Thoracic aorta (tissue), 2 donors: ENCODE measurements at regions not wholly inside any gene's neighbourhood (a gene's known extent, or its start where the extent isn't known, plus 50 kb on each side); places are given as distances from the start of the nearest gene placed in this dataset.

Experiments used
- ATAC-seq: fragments of 150-250 bp; one replicate; pipeline ENCODE4 v1.8.0; 2017; ENCODE audit warnings: low read depth; ENCODE audit not compliant: insufficient number of reproducible peaks, low FRiP score
- DNase-seq: peaks from one replicate; pipeline ENCODE4 v3.0.0-alpha.2; 2020; ENCODE audit warnings: low spot score
- H3K27ac ChIP-seq, 2 donors: fragments of 200-600 bp; sonication (generic); 1 replicate in 1 of 2; 2 replicates in 1 of 2; pipeline ENCODE4 v1.5.1; 2016; ENCODE audit warnings: mild to moderate bottlenecking in 2 of 2, moderate library complexity in 2 of 2
- H3K27me3 ChIP-seq: fragments of 200-600 bp; sonication (generic); replicated peaks from 2 replicates; pipeline ENCODE4 v1.6.0; 2016; ENCODE audit warnings: mild to moderate bottlenecking; ENCODE audit not compliant: insufficient read depth
- H3K36me3 ChIP-seq: fragments of 200-600 bp; sonication (generic); one replicate; pipeline ENCODE4 v1.5.1; 2016
- H3K4me1 ChIP-seq, 2 donors: fragments of 200-600 bp; sonication (generic); 1 replicate in 1 of 2; 2 replicates in 1 of 2; pipeline versions ENCODE4 v1.5.1 to v1.6.0; 2016; ENCODE audit warnings: low read depth in 2 of 2, mild to moderate bottlenecking in 1 of 2; ENCODE audit not compliant: control insufficient read depth in 1 of 2
- H3K4me3 ChIP-seq: fragments of 200-600 bp; sonication (generic); 2 replicates; pipeline ENCODE4 v1.5.1; 2016; ENCODE audit warnings: mild to moderate bottlenecking
- H3K9me3 ChIP-seq: fragments of 200-600 bp; sonication (generic); 2 replicates; pipeline ENCODE4 v1.5.1; 2016
- TF ChIP-seq, protein P1 (sequence below): fragments of 200-600 bp; sonication (generic); IDR thresholded peaks from one replicate; pipeline ENCODE4 v1.5.1; 2019; ENCODE audit warnings: antibody characterized with exemption

DNA sequence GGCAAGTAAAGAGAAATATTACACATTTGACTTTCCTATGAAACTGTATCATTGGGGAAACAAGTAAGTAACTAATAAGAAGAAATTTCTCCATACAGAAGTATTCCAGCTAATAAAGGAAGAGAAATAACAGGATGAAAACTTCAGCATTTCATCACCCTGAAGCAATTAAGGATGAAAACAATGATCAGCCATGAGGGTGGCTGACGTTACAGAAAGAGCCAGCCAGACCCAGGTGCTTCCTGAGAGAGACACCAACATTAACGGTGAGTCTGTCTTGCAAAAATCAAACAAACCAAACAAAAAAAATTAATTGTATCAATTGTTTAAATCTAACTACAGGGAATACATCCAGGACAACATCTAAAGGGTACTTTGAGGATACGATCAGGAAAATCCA, 190.0 kb downstream of the ARRDC4 start:
- ATAC-seq (no peak), DNase-seq (no peak)
- Histone ChIP-seq H3K9me3 (no peaks in the 10 kb centered on the region), H3K27me3 (no peaks in the 10 kb centered on the region), H3K36me3 (no peaks in the 10 kb centered on the region), H3K27ac (no peak overlapping the region), H3K4me3 (no peak overlapping the region), H3K4me1 (no peaks in the 10 kb centered on the region)
- TF ChIP-seq, protein P1, sequence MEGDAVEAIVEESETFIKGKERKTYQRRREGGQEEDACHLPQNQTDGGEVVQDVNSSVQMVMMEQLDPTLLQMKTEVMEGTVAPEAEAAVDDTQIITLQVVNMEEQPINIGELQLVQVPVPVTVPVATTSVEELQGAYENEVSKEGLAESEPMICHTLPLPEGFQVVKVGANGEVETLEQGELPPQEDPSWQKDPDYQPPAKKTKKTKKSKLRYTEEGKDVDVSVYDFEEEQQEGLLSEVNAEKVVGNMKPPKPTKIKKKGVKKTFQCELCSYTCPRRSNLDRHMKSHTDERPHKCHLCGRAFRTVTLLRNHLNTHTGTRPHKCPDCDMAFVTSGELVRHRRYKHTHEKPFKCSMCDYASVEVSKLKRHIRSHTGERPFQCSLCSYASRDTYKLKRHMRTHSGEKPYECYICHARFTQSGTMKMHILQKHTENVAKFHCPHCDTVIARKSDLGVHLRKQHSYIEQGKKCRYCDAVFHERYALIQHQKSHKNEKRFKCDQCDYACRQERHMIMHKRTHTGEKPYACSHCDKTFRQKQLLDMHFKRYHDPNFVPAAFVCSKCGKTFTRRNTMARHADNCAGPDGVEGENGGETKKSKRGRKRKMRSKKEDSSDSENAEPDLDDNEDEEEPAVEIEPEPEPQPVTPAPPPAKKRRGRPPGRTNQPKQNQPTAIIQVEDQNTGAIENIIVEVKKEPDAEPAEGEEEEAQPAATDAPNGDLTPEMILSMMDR: no peak

DNA sequence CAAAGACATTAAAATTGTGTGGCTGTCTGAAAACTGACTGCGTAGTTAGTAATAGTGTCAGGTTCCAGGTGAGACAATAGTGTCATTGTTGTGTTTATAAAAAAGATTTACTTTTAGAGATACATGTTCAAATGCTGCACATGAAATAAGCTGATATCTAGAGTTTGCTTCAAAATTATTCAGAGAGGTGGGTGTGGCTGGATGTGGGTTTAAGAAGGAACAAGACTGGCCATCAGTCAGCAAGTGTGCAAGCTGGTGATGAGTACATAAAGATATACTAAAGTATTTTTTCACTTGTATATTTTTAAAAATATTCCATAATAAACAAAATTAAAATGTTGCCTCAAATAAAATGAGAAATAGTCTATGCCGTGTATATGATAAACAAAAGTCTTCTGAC, 190.6 kb downstream of the ARRDC4 start:
- Histone ChIP-seq H3K4me1 (no peaks in the 10 kb centered on the region), H3K9me3 (no peaks in the 10 kb centered on the region), H3K27ac (no peak overlapping the region), H3K36me3 (no peaks in the 10 kb centered on the region), H3K27me3 (no peaks in the 10 kb centered on the region), H3K4me3 (no peak overlapping the region)
- TF ChIP-seq, protein P1: no peak
- DNase-seq (no peak), ATAC-seq (no peak)

DNA sequence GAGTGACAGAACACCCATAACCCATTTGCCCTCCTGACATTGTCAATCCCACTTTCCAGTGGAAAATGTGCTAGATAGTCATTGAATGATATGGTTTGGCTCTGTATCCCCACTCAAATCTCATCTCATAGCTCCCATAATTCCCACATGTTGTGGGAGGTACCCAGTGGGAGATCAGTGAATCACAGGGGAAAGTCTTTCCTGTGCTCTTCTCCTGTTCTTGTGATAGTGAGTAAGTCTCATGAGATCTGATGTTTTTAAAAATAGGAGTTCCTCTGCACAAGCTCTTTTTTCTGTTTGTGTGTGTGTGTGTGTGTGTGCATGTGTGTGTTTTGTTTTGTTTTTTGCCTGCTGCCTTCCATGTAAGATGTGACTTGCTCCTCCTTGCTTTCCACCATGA, 191.7 kb downstream of the ARRDC4 start:
- no peak overlapping the region for H3K27ac ChIP-seq
- H3K9me3 ChIP-seq: no peaks in the 10 kb centered on the region
- H3K36me3 ChIP-seq: no peaks in the 10 kb centered on the region
- no peak overlapping the region for H3K4me3 ChIP-seq
- TF ChIP-seq, protein P1: no peak
- DNase-seq (no peak), ATAC-seq (no peak)
- H3K27me3 ChIP-seq: no peaks in the 10 kb centered on the region
- H3K4me1 ChIP-seq: no peaks in the 10 kb centered on the region

DNA sequence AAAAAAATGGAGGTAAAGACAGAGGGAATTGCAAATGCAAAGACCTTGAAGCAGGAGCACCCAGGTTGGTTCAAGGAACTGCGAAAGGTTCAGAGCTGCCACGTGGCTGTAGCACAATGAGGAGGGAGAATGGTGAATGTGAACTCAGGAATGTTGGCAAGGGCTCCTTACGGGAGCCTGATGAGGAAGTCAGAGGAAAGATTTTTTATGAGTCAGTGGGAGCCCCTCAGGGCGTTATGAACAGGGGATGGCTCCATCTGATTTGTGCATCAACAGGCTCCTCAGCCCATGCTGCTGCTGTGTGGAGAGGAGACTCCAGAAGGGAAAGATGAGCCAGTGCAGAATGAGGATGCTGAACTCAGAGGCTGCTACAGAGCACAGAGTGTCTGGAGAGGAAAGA, 194.4 kb downstream of the ARRDC4 start:
- H3K4me3 ChIP-seq: no peak overlapping the region

DNA sequence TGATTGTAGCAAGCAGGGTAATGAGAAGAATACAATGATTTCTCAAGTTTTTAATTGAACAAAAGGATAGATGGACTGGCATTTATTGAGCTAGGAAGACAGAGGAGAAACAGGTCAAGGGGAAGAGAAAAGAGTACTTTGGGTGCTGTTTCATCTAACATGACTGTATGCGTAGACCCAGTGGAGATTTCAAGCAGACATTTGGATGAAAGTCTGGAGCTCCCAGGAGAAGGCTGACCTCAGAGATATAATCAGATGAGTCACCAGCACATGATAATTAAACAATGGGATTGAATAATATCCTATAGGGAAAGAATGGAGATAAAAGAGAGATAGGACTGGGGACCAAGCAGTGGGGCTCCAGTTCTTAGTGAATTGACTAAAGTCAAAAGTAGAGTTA, 194.9 kb downstream of the ARRDC4 start:
- DNase-seq (no peak), ATAC-seq (no peak)
- Histone ChIP-seq H3K9me3 (no peaks in the 10 kb centered on the region), H3K27ac (no peak overlapping the region), H3K4me1 (no peaks in the 10 kb centered on the region), H3K4me3 (no peak overlapping the region), H3K27me3 (no peaks in the 10 kb centered on the region), H3K36me3 (no peaks in the 10 kb centered on the region)
- TF ChIP-seq, protein P1: no peak

More for the DNA sequence above, 194.4 kb downstream of the ARRDC4 start:
- ATAC-seq (no peak), DNase-seq (no peak)
- H3K9me3 ChIP-seq: no peaks in the 10 kb centered on the region
- no peak overlapping the region for H3K27ac ChIP-seq
- TF ChIP-seq, protein P1: no peak
- no peaks in the 10 kb centered on the region for H3K36me3 ChIP-seq
- H3K27me3 ChIP-seq: no peaks in the 10 kb centered on the region
- H3K4me1 ChIP-seq: no peaks in the 10 kb centered on the region
